ENCODE measurements at regions not wholly inside any gene's neighbourhood (a gene's known extent, or its start where the extent isn't known, plus 50 kb on each side); places are given as distances from the start of the nearest gene placed in this dataset.

- no peaks in the 10 kb centered on the region for H3K27me3 Mint-ChIP-seq (ENCODE audit: insufficient read depth)
- Histone ChIP-seq H3K4me1 (ENCODE audit: control insufficient read depth, insufficient read depth, low read length) (no peaks in the 10 kb centered on the region), H3K27ac (ENCODE audit: low read depth, low read length) (no peak overlapping the region), H3K4me3 (ENCODE audit: low read length) (no peak overlapping the region), H3K36me3 (ENCODE audit: control insufficient read depth, insufficient read depth, low read length) (no peaks in the 10 kb centered on the region), H3K9ac (ENCODE audit: extremely low read depth, low read length, poor library complexity, severe bottlenecking) (no peak overlapping the region), H3K9me3 (ENCODE audit: control insufficient read depth, low read length) (no peaks in the 10 kb centered on the region), H3K27me3 (ENCODE audit: control insufficient read depth, insufficient read depth, low read length, poor library complexity, severe bottlenecking) (no peaks in the 10 kb centered on the region)
- H3K27ac Mint-ChIP-seq: no peak overlapping the region
- no peak for TF ChIP-seq CTCF (conservative IDR thresholded peaks at IDR 0.05)
- H3K36me3 Mint-ChIP-seq (ENCODE audit: low read depth): no peaks in the 10 kb centered on the region
- no peak overlapping the region for H3K4me3 Mint-ChIP-seq
- no peak for DNase-seq
- peaks cover 2% of the 10 kb centered on the region for H3K9me3 Mint-ChIP-seq
- no peaks in the 10 kb centered on the region for H3K4me1 Mint-ChIP-seq
- 88% methylated on average over 4 of the region's 4 CpGs; no CpG with 5 or more reads in 1 of the 2 experiments for WGBS, 2 experiments (ENCODE audit: insufficient coverage in 1 of 2, insufficient read length in 1 of 2)
Observed at GRCh38 chr2:116222793-116223192, 1591.7 kb upstream of the DDX18 start.

- no peak for TF ChIP-seq CTCF (conservative IDR thresholded peaks at IDR 0.05)
- H3K36me3 Mint-ChIP-seq (ENCODE audit: low read depth): no peaks in the 10 kb centered on the region
- WGBS, 2 experiments (ENCODE audit: insufficient coverage in 1 of 2, insufficient read length in 1 of 2): 92 to 100% methylated on average over 1 to 4 of the region's 4 CpGs
Observed at GRCh38 chr2:116223912-116224311, 1590.6 kb upstream of the DDX18 start.

GRCh38 chr2:116224610-116225009, 1589.9 kb upstream of the DDX18 start:
- Mint-ChIP-seq H3K27me3 (ENCODE audit: insufficient read depth) (no peaks in the 10 kb centered on the region), H3K4me1 (no peaks in the 10 kb centered on the region)
- no peaks in the 10 kb centered on the region for H3K27me3 ChIP-seq (ENCODE audit: control insufficient read depth, insufficient read depth, low read length, poor library complexity, severe bottlenecking)

More at GRCh38 chr2:116223912-116224311, 1590.6 kb upstream of the DDX18 start:
- Mint-ChIP-seq H3K27me3 (ENCODE audit: insufficient read depth) (no peaks in the 10 kb centered on the region), H3K4me1 (no peaks in the 10 kb centered on the region), H3K27ac (no peak overlapping the region), H3K9me3 (peaks cover 2% of the 10 kb centered on the region), H3K4me3 (no peak overlapping the region)
- H3K9me3 ChIP-seq (ENCODE audit: control insufficient read depth, low read length): no peaks in the 10 kb centered on the region
- no peaks in the 10 kb centered on the region for H3K36me3 ChIP-seq (ENCODE audit: control insufficient read depth, insufficient read depth, low read length)
- no peaks in the 10 kb centered on the region for H3K27me3 ChIP-seq (ENCODE audit: control insufficient read depth, insufficient read depth, low read length, poor library complexity, severe bottlenecking)
- no peak for DNase-seq
- H3K27ac ChIP-seq (ENCODE audit: low read depth, low read length): no peak overlapping the region
- H3K9ac ChIP-seq (ENCODE audit: extremely low read depth, low read length, poor library complexity, severe bottlenecking): no peak overlapping the region
- no peaks in the 10 kb centered on the region for H3K4me1 ChIP-seq (ENCODE audit: control insufficient read depth, insufficient read depth, low read length)
- H3K4me3 ChIP-seq (ENCODE audit: low read length): no peak overlapping the region

More at GRCh38 chr2:116224610-116225009, 1589.9 kb upstream of the DDX18 start:
- no peak for DNase-seq
- H3K36me3 ChIP-seq (ENCODE audit: control insufficient read depth, insufficient read depth, low read length): no peaks in the 10 kb centered on the region
- H3K27ac ChIP-seq (ENCODE audit: low read depth, low read length): no peak overlapping the region
- H3K9me3 ChIP-seq (ENCODE audit: control insufficient read depth, low read length): no peaks in the 10 kb centered on the region
- Mint-ChIP-seq H3K9me3 (peaks cover 2% of the 10 kb centered on the region), H3K27ac (no peak overlapping the region), H3K4me3 (no peak overlapping the region), H3K36me3 (ENCODE audit: low read depth) (no peaks in the 10 kb centered on the region)
- no peak for TF ChIP-seq CTCF (conservative IDR thresholded peaks at IDR 0.05)
- no peaks in the 10 kb centered on the region for H3K4me1 ChIP-seq (ENCODE audit: control insufficient read depth, insufficient read depth, low read length)
- 90% methylated on average over 6 of the region's 6 CpGs; no CpG with 5 or more reads in 1 of the 2 experiments for WGBS, 2 experiments (ENCODE audit: insufficient coverage in 1 of 2, insufficient read length in 1 of 2)
- no peak overlapping the region for H3K9ac ChIP-seq (ENCODE audit: extremely low read depth, low read length, poor library complexity, severe bottlenecking)
- H3K4me3 ChIP-seq (ENCODE audit: low read length): no peak overlapping the region

Data from endodermal cell (in vitro differentiated cells).